ENCODE measurements at regions not wholly inside any gene's neighbourhood (a gene's known extent, or its start where the extent isn't known, plus 50 kb on each side); places are given as distances from the start of the nearest gene placed in this dataset.
A peak's percentile ranks its signal among the peaks of the same experiment; 100 is the strongest.

DNA sequence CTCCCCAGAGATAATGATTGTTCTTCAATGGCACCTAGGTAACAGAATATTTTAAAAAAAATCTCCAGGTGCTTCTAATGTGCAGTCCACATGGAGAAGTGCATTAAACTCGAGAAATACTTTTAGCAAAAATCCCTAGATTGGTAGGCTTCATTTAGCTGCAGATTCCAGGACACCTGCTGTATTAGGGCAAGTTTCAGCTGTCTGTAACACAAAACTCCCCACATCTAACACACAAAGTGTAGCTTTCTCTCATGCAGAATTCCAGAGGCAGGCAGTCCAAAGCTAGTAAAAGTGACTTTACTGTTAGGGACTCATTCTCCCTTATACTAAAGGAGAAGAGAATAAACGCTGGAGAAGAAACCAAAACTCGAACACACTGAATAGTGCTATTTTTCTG lies 1414.3 kb upstream of the B3GALT2 start:
- DNase-seq: no peak

DNA sequence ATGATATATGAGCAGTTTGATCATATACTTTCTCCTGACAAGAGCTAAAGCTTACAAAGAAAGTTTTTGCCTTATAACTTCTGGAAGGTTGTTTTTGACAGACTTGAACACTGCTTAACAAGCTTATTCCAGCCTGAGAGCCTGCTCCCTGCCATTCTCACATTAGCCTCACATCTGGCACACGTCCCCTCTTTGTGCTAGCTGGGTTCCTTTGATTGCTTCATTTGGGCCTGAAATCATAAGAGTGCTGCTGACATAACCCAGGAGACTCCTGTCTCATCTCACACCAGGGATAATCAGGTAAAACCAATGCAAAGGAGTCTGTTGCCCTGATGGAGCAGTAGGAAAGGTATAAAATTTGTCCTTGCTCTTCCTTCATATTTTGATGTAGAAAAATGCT lies 1411.7 kb upstream of the B3GALT2 start:
- no peak for DNase-seq

DNA sequence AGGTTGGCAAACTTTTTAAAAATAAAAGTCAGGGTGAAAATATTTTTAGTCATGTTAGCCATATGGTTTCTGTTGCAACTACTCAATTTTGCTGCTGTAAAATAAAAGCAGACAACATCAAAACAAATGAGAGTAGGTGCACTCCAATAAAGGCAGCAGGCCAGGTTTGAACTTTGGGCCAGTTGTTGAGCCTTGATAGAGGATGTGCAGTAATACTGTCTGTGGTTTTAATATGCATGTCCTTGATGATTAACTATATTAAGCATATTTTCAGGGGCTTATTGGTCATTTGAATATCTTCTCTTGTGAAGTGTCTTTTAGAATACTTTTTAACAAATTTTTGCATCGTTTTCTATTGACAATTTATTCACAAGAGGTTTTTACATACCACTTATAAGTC lies 1399.9 kb upstream of the B3GALT2 start:
- DNase-seq: no peak

DNA sequence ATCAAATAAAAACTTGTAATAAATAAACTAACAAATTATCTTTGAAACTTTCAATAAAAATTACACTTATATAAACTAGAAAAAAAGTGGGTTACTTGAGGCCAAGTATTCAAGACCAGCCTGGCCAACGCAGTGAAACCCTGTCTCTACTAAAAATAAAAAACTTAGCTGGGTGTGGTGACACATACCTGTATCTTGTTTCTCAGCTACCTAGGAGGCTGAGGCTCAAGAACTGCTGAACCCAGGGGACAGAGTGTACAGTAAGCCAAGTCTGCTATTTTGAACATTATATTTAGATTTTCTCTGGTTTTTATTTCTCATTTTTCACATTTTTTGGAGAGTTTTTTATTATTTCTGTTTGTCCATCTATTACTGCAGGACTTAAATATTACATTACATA lies 1397.6 kb upstream of the B3GALT2 start:
- DNase-seq: no peak

DNA sequence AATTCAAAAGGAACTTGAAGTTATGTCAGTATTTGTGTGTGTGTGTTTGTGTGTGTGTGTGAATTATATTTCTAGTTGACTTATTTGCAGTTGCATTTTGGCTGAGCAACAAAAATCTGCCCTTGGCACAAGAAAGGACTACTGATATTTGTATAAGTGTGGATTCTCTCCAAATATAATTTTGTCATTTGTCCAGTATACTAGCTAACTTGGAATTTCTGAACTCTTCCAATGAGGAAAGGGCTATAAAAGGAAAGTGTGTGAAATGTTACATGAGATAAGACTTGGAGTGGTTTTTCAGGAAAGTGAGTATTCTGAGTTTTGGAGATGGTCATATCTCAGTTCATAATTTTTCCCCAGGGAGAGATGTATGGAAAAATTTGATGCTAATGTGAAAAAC lies 1384.1 kb upstream of the B3GALT2 start:
- no peak for DNase-seq

DNA sequence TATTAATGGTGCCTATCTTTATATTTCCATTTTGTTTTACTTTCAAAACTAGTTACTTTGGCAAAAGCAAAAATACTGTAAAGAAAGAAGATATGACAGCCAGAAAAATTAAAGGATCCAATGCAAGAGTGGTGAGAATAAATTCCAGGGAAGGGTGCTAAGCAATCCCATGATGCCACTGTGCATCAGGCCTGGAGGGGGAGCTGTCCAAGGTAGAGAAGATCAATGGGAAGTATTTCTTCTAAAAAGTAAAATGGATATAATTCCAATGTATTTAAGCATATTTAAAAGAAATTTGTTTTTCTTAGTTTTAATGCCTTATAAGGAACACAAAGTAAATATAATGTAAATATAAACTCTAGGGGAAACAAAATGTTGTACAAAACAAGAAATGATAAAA lies 1382.2 kb upstream of the B3GALT2 start:
- DNase-seq: no peak

DNA sequence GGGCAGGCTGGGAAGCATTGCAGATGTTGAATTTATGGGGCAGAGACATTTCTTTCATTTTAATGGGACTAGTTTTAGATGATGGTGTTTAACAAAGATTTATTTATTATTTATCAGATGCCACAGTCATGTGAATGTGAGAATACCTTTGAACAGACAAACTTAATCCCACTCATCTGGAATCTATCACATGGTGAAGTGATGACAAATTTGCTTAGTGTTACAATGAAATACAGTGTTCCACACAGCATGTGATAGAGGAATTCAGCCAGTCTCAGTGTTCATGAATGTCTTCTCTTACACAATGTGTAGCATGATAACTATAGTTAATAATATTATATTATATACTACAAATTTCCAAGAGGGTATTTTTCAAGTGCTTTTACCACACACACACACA lies 1361.7 kb upstream of the B3GALT2 start:
- DNase-seq: no peak

DNA sequence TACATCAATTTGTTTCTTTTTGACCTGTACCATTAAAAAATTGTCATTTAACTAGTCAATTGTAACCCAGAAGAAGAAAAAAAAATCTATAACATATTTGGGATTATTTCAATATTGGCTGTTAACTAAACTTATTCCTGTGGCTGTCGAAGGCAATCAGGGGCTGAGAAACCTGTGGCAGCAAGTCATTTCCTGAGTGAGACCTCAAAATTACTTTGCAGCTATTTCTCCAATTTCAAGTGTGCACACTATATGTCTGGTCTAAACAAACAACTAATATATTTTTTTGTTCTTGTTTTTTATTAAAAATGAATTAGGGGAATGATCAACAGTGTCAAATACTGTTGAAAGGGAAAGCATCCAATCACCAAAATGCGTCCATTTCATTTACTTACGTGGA lies 1357.6 kb upstream of the B3GALT2 start:
- DNase-seq: no peak

DNA sequence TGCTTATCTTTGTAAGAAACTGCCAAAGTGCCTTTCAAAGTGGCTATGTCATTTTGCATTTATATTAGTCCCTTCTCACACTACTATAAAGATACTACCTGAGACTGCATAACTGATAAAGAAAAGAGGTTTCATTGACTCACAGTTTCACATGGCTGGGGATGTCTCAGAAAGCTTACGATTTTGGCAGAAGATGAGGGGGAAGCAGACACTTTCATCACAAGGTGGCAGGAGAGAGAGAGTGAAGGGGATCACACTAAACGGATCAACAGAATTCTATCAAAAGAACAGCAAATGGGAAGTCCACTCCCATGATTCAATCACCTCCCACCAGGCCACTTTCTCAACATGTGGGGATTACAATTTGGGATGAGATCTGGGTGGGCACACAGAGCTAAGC lies 1352.0 kb upstream of the B3GALT2 start:
- DNase-seq: no peak

DNA sequence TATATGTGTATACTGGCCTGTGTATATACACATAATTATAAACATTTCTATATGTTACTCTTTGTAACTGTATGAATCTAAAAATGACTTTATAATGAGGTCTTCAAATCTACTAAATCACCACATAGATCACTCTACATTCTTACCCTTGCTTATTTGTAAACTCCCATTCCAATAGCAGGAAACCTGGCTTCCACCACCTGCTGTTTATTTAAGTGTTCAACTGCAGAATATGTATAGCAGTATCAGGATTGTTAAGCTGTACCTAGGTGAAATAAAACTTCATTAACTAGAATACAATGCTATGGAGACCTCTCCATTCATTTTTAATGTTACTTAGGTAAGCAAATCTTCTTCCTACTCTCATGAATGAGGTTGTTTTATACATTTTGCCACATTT lies 1351.1 kb upstream of the B3GALT2 start:
- no peak for DNase-seq

DNA sequence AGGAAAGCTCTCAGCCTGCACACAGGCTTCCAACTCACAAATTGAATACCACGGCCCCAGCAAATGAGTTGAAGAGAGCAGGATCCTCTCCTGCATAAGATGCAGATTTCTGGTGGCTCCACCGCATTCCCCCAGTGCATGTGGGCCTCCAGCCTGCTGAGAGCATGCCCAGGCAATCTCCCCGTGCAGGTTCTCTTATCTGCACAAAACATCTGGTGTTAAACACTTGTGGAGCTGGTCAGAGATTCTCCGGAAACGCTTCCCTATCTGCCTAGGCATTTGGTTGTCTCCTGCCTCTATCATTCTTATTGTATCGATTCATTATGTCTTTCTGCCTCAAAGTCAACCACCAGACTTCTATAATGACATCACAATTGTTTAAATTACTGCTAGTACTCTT lies 1349.0 kb upstream of the B3GALT2 start:
- DNase-seq: peak; percentile 4

DNA sequence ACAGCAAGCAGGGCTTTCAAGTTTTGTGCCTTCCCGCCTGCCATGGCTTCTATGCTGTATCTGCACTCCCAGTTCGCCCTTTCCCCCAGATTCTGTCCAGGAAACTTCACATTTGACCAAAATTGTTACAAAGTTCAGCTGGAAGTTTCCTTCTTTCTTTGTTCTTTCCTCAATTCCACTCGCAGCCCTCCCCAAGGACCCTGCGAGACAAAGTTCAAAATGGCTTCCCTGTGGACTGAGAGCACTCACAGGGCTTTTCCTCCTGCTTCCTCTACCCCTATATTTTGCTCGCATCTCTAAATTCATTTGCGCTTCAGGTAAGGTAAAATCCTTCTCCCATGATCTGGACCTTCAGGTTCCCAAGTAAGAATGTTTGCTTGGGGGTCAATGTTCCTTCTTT lies 1348.4 kb upstream of the B3GALT2 start:
- DNase-seq: no peak

DNA sequence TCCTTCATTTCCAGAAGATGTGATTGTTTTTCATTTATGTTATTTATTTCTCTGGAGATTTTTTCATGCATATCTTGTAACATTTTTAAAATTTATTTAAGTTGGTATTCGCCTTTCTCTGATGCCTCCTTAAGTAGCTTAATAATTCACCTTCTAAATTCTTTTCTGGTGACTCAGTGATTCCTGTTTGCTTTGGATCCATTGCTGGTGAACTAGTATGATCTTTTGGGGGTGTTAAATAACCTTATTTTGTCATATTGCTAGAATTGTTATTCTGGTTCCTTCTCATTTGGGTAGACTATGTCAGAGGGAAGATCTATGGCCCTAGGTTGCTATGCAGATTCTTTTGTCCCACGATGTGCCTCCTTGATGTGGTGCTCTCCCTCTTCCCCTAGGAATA lies 1347.2 kb upstream of the B3GALT2 start:
- DNase-seq: no peak

DNA sequence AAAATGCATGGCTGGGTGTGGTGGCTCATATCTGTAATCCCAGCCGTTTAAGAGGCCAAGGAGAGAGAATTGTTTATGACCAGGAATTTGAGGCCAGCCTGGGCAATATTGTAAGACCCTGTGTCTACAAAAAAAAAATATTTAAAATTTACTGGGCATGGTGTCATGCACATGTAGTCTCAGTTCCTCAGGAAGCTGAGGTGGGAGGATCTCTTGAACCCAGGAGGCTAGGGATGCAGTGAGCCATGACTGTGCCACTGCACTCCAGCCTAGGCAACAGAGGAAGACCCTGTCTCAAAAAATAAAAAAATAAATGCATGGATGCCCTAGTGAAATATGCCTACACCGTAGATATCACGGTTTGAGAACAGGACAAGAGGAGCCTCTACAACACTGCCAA lies 1331.2 kb upstream of the B3GALT2 start:
- DNase-seq: no peak

DNA sequence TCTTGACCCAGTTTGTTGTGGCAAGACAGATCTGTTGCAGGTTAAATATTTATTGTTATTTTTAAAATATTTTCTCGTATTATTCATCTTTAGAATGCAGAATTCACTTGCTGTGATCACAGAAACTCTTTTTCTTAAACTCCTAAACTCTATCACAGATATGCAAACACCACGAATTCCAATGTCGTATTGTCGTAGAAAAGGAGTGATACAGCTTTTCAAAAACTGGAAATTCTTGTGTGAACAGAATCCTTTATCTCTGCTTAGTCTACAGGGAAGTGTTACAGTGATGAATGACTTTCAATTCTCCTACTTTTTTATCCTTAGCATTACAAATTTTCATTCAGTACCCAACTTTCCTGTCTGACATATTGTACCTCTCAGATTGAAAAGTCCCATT lies 1329.5 kb upstream of the B3GALT2 start:
- DNase-seq: no peak

DNA sequence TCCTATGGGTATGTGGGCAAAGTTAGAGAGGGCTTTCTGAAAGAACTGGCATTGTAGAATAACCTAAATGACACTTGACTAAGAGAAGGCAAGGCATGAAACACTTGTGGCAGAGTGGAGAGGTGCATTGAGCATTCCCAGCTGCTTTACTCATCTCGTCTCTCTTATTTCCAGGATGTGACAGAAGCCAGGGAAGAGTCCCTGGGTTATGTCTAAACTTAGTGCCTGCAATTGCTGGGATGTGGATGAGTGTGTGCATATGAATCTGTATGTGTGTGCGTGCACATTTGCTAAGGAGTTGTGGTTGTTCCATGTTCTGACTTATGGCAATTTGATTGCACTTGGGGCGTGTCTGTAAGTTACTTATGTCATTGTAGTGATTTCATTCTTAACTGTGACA lies 1326.5 kb upstream of the B3GALT2 start:
- DNase-seq: no peak

DNA sequence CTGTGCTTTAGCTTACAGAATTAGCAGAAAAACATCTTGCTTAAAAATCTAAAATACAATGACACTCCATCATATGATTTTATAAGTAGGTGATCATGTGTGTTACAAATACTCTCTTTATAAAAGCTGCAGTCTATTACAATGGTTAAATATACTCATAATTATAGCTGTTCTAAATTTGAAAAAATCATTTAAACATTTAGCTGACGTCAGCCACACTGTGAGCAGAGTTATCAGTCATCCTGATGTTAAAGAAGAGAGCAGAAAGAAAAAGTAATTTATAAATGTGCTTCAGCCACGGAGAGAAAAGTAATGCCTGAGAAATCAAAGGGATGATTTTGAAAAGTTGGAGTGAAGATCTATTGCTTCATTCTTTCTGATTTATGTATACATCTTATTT lies 1325.9 kb upstream of the B3GALT2 start:
- no peak for DNase-seq

DNA sequence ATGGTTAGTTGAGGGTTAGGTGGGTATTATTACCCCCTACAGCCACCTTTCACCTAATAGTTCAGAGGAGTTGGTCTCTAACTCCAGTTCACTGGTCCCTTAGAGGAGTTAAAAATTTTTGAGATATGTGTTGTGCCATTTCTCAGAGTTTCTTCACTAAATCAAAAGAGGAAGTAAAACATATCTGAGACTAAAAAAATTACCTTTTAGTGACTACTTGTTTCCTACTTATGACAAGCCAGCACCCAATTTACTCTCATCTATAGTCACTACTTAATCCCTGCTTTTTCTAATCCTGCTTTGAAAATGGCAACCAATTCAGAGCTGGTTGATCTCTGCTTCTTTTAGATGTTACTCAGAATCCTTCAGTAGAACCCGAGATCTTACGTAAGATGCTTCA lies 1316.8 kb upstream of the B3GALT2 start:
- no peak for DNase-seq

DNA sequence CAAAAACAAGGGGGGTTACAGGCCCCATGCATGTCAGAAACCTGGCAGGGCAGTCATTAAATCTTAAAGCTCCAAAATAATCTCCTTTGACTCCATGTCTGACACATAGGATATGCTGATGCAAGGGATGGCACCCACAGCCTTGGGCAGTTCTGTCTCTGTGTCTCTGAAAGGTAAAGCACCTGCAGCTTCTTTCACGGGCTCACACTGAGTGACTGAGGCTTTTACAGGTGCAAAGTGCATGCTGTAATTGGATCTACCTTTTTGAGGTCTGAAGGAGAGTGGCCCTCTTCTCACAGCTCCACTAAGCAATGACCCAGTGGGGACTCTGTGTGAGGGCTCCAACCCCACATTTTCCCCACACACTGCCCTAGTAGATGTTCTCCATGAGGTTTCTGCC lies 1309.0 kb upstream of the B3GALT2 start:
- no peak for DNase-seq

DNA sequence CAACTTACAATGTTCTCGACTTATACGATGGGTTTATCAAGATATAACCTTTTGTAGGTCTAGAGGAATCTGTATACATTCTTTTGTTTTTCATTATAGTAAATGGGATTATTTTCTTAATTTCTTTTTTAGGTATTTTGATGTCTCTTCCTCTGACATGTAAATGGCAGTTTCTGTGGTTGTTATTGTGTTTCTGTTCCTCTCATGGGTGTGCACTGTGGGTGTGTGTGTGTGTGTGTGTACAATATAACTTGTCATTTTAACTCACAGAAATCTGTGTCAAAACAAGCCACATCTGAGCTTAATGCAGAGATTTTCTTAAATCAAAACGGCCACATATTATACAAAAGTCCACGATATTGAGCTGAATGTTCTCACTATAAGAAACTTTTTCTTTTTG lies 1300.8 kb upstream of the B3GALT2 start:
- DNase-seq: no peak

DNA sequence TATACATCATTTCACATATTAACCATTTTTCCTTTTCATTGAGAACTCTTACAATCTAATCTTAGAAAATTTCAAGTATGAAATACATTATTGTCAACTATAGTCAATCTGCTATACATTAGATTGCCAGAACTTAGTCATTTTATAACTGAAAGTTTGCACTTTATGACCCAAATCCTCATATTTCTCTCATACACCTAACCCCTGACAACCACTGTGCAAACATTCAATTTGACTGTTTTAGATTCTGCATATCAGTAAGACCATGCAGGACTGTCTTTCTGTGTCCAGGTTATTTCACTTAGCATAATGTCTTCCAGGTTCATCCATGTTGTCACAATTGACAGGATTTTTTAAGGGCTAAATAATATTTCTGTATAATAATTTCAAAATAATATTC lies 1299.0 kb upstream of the B3GALT2 start:
- DNase-seq: no peak

DNA sequence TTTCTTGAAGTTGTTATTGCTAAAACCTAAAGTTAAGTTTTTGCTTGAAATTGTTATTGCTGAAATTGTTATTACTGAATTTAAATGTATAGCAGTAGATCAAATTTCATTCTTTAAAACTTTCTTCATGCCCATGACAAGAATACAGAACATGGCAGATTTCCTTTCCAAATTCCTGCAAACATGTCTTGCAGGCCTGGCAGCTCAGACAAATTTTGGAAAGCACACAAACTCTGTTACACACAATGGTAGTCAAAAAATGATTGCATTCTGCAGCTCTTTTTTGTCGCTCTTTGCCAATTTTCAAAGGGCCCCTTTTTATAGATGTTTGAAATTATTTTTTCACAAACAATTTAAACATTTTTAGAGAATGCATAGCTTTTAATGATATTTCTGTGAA lies 1292.3 kb upstream of the B3GALT2 start:
- no peak for DNase-seq

DNA sequence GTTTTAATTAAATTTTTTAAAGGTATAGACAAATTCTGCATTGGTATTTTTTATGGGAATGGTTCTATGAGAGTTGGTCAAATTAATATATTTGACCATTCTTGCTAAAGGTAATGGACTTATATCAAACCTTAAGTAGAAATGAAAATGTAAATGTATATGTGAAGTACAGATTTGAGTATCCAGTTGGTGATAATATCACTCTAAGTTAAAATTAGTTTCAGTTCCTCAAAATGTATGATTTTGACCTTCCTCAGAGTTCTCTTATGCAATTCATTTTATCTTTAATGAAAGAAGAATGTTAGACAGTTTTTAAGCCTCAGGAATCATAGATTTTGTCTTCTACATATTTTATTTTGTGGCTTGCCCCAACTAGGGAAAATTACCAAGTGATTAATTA lies 1291.5 kb upstream of the B3GALT2 start:
- DNase-seq: no peak

DNA sequence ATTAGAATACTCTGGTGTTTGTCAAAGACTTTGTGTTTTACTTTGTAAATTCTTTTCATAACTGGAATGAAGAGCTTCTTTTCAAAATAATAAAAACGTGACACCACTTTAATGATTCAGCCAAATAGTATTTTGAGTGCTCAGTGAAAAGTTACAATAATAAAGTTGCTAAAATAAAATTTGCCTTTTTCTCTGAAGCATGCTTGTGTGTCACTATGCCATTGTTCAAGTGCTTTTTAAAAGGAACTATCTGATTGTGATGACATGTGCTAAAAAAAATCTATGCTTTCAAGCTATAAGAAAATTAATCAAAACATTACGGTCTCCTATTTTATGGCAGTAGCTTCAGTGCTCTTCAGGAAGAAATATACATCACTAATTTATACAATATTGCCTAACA lies 1290.5 kb upstream of the B3GALT2 start:
- DNase-seq: no peak

DNA sequence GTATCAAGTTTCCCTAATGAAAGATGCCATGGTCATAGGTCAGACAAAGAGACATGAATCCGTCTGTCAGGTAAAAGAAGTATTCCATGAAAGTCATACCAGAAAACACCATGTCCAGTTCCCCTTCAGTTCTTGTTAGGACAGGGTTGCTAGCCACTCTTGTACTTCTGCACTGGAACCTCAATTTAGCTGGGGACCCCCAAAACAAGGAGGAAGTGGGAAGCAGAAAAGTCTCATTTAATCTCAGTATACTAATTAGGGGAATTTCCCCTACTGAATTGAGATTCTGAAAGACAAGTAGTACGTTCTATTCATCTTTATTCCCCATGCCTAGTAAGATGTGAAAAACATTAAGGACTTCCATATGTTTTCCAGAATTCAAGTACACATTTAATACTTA lies 1289.9 kb upstream of the B3GALT2 start:
- no peak for DNase-seq

DNA sequence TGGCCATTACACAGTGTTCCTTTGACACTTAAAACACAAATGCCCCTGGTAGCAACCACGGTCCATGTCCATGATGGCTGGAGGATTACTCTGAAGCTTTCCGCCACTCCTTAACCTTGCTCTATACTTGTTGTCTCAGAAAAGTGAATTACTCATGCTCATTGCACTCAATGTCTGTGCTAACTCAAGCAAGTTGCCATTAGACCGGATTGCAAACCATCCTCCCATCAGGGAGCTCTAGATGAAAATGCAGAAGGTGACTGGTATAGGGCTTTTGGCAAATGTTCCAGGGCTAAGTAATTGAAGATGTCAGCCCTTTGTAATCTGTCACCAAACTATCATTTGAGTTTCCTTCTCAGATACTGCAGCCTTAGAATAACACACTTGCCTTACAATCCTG lies 1288.3 kb upstream of the B3GALT2 start:
- DNase-seq: no peak

DNA sequence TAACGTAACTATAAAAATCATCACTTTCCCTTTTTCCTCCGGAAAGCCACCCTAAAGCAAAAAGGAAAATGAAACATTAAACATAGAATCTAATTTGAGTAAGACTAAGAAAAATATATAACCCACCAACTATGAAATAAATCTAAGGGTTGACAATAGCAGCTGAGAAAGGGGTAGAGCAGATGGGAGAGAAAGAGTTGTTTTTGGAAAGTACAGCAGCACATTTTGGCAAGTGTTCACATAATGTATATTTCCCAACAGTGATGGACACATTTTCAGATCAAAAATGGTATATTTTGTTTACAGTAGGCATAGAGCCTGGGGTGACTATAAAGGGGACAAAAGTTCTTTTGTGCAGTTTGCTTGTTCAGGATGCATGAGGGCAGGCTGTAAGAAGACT lies 1287.4 kb upstream of the B3GALT2 start:
- DNase-seq: no peak

All from NCI-H146 (cell line).